HG02798 (cell line): ENCODE measurements at regions not wholly inside any gene's neighbourhood (a gene's known extent, or its start where the extent isn't known, plus 50 kb on each side); places are given as distances from the start of the nearest gene placed in this dataset.
"Not testable (repeated sequence)": the region's sequence is repeated elsewhere in the genome, so short reads cannot be mapped to it uniquely, and the experiment has no call there.

Source experiments
- ATAC-seq: cut with Tn5 transposase; IDR thresholded peaks from one replicate; pipeline ENCODE4 v1.9.1; 2021; ENCODE audit warnings: mild to moderate bottlenecking; ENCODE audit not compliant: unreplicated experiment, poor library complexity

GRCh38 chr13:79937771-79938216 lies 403.1 kb downstream of the SPRY2 start:
- ATAC-seq, result no peak

- no peak for ATAC-seq
These were observed 403.6 kb downstream of the SPRY2 start for GRCh38 chr13:79937311-79937710.

- no peak for ATAC-seq
These were observed 404.4 kb downstream of the SPRY2 start for GRCh38 chr13:79936368-79937136.

- ATAC-seq, result no peak
These were observed 405.8 kb downstream of the SPRY2 start for GRCh38 chr13:79935121-79935520.

GRCh38 chr13:79933389-79933788 lies 407.5 kb downstream of the SPRY2 start:
- no peak for ATAC-seq

GRCh38 chr13:79932556-79932955 lies 408.4 kb downstream of the SPRY2 start:
- no peak for ATAC-seq

GRCh38 chr13:79923973-79924556 lies 416.9 kb downstream of the SPRY2 start:
- ATAC-seq, result not testable (repeated sequence)

- no peak for ATAC-seq
These were observed 421.8 kb downstream of the SPRY2 start for GRCh38 chr13:79919091-79919490.

- ATAC-seq, result no peak
These were observed 422.3 kb downstream of the SPRY2 start for GRCh38 chr13:79918620-79919019.

GRCh38 chr13:79917628-79918027 lies 423.3 kb downstream of the SPRY2 start:
- no peak for ATAC-seq

- no peak for ATAC-seq
These were observed 425.7 kb downstream of the SPRY2 start for GRCh38 chr13:79915114-79915811.

- ATAC-seq, result no peak
These were observed 427.6 kb downstream of the SPRY2 start for GRCh38 chr13:79913141-79913827.

GRCh38 chr13:79912403-79912802 lies 428.5 kb downstream of the SPRY2 start:
- ATAC-seq, result no peak

- ATAC-seq, result no peak
These were observed 429.9 kb downstream of the SPRY2 start for GRCh38 chr13:79910875-79911540.

- no peak for ATAC-seq
These were observed 428.7 kb downstream of the NDFIP2 start for GRCh38 chr13:79909644-79910043.

GRCh38 chr13:79908381-79908780 lies 427.4 kb downstream of the NDFIP2 start:
- ATAC-seq, result no peak

- no peak for ATAC-seq
These were observed 426.6 kb downstream of the NDFIP2 start for GRCh38 chr13:79907527-79907926.

- ATAC-seq, result no peak
These were observed 425.4 kb downstream of the NDFIP2 start for GRCh38 chr13:79906345-79906744.

- ATAC-seq, result no peak
These were observed 424.1 kb downstream of the NDFIP2 start for GRCh38 chr13:79905018-79905417.

GRCh38 chr13:79904581-79904980 lies 423.6 kb downstream of the NDFIP2 start:
- ATAC-seq, result no peak
